Right cardiac atrium (tissue), 5 donors: ENCODE measurements at regions not wholly inside any gene's neighbourhood (a gene's known extent, or its start where the extent isn't known, plus 50 kb on each side); places are given as distances from the start of the nearest gene placed in this dataset.
"Not testable (repeated sequence)": the region's sequence is repeated elsewhere in the genome, so short reads cannot be mapped to it uniquely, and the experiment has no call there.

Source experiments
- ATAC-seq, 2 donors: fragments of 200-7000 bp; cut with Tn5 transposase; one replicate each; pipeline versions ENCODE4 v1.8.0 to v1.9.1; 2020; ENCODE audit warnings: moderate library complexity in 2 of 2, mild to moderate bottlenecking in 1 of 2
- DNase-seq, 3 donors: peaks; one replicate each; pipeline ENCODE4 v3.0.0-alpha.2; 2020
- H3K27ac ChIP-seq: one replicate; pipeline ENCODE4 v1.5.1; 2013; ENCODE audit warnings: mild to moderate bottlenecking, low read length, control low read depth, moderate library complexity
- H3K27me3 ChIP-seq: one replicate; pipeline ENCODE4 v1.6.1; 2013; ENCODE audit not compliant: control insufficient read depth, insufficient read depth
- H3K4me1 ChIP-seq: one replicate; pipeline ENCODE4 v1.6.1; 2013; ENCODE audit warnings: low read length; ENCODE audit not compliant: control insufficient read depth, insufficient read depth
- H3K4me3 ChIP-seq: one replicate; pipeline ENCODE4 v1.5.1; 2013; ENCODE audit warnings: low read length, control low read depth
- H3K9me3 ChIP-seq: one replicate; pipeline ENCODE4 v1.6.1; 2013; ENCODE audit warnings: low read length; ENCODE audit not compliant: control insufficient read depth
- WGBS: extraction: QIAGEN DNeasy Blood & Tissue Kit; methylation state at CpG from one replicate; pipeline ENCODE4 v1.1.7; 2013; 5-methylcytosine and 5-hydroxymethylcytosine counted together
- intact Hi-C, 4 donors: fragments of 100-400 bp; cut with DNase I; formaldehyde crosslinking; loops; one replicate each; pipeline versions ENCODE4 v1.11.0 to v1.14.0; 2022 to 2023
- donor health status: healthy with polysubstance abuse.
- donor health status: DM: no; HTN: yes; CAD: no.
- donor health status: DM: no; HTN: no; CAD: no.
- donor health status: DM: no; HTN: yes; CAD: no; lungs with severe emphysema.
- donor health status: DM: yes; HTN: yes; CAD: no.

DNA sequence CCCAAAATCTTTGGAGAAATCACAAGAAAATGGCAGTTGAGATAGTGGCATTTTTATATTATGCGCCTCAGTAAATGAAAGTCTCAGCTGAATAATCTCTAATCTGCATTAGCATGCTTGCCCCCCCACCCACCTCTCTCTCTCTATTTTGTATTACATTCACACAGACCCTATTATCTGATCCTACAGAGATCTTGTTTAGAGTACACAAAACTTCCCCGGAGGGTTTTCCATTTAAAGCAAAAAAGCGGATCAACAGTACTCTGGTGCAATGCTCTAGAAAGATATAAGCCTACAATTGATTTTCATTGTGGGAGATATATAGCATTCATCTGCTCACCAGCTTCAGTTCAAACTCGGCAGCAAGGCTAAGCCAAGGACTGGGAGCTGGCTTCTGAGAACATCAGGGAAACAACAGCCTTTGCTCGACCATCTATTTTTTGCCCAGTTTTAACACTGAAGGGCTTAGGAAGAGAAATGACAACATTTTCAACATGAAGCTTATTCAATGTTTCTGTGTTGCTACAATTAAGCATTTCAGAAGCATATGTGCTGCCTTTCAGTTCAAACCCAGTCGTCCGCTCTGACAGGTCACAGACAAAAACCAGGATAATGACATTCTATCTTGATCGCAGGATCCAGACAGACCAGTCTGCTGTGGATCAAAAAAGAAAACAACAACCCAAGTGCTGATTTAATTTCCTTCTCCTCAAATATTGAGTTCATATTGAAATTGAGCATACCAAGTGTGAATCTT is 137.6 kb upstream of the ATXN1 start:
- Histone ChIP-seq H3K27ac (no peak overlapping the region), H3K27me3 (no peaks in the 10 kb centered on the region), H3K4me1 (no peaks in the 10 kb centered on the region), H3K4me3 (no peak overlapping the region), H3K9me3 (no peaks in the 10 kb centered on the region)
- 64% methylated on average over 8 of the region's 8 CpGs for WGBS
- ATAC-seq = no peak
- no peak for DNase-seq
- intact Hi-C loops = no loop called here

DNA sequence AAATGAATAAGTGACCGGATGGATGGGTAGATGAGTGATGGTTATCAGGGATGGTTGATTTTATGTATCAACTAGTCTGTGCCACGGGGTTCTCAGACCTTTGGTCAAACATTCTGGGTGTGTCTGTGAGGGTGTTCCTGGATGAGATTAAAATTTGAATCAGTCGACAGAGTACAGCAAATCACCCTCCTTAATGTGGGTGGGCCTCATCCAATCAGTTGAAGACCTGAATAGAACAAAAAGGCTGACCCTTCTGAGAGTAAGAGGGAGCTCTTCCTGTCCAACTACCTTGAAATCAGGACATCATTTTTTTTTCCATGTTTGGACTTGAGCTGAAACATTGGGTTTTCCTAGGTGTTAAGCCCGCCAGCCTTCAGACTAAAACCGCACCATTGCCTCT is 136.4 kb upstream of the ATXN1 start:
- 95% methylated on average over 5 of the region's 5 CpGs for WGBS
- Histone ChIP-seq H3K4me3 (no peak overlapping the region), H3K9me3 (no peaks in the 10 kb centered on the region), H3K27ac (no peak overlapping the region), H3K27me3 (no peaks in the 10 kb centered on the region), H3K4me1 (no peaks in the 10 kb centered on the region)
- intact Hi-C loops = no loop called here
- DNase-seq (no peak), ATAC-seq (no peak)

DNA sequence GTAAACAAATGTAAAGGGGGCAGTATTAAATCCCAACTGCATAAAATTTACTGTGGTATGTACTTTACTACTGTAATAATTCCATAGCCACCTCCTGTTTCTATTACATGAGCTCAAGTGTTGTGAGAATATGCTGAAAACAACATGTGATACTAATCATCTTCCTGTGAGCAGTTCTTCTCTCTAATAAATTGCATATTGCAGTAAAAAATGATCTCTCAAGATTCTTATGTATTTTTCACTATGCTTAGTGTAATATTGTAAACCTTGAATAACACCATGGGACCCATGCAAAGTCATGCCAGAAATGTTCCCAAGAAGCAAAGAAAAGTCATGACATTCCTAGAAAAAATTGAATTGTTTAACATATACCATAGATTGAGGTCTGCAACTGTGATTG is 133.0 kb upstream of the ATXN1 start:
- no peak for ATAC-seq
- H3K27me3 ChIP-seq = no peaks in the 10 kb centered on the region
- DNase-seq = no peak
- intact Hi-C loops = no loop called here
- H3K27ac ChIP-seq = no peak overlapping the region
- no peaks in the 10 kb centered on the region for H3K4me1 ChIP-seq
- no peaks in the 10 kb centered on the region for H3K9me3 ChIP-seq
- H3K4me3 ChIP-seq = no peak overlapping the region

GRCh38 chr6:16891110-16891509 is 129.8 kb upstream of the ATXN1 start:
- H3K4me1 ChIP-seq, H3K27ac ChIP-seq, ATAC-seq, DNase-seq, H3K4me3 ChIP-seq, intact Hi-C loops, H3K27me3 ChIP-seq, H3K9me3 ChIP-seq: not testable (repeated sequence)
- WGBS = 81% methylated on average over 7 of the region's 7 CpGs

DNA sequence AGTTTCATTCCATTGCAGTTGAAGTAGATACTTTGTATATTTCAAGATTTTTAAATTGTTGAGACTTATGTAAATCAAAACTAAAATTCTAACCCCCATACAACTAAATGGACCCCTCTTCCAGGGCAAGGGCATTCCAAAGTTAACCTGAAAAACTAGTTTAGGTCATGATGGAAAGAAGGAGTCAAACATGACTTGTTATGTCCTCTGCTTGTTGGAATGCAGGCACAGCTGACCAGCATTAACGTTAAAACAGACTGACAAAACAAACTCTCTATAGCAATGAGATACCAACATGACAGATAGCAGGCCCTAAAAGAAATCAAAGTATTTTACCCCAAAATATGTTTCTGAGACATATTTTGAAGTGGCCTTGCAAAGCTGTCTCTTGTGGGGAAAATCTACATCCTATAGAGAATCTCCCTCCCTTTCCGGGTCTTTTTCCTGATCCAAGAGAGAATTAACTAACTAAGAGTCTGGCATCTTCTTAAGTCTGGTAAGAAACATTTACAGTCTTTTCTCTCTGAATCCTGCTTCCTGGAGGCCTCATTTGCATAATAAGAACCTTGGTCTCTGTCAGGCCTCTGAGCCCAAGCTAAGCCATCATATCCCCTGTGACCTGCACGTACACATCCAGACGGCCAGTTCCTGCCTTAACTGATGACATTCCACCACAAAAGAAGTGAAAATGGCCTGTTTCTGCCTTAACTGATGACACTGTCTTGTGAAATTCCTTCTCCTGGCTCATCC is 124.3 kb upstream of the ATXN1 start:
- Histone ChIP-seq H3K27me3 (no peaks in the 10 kb centered on the region), H3K4me1 (no peaks in the 10 kb centered on the region), H3K9me3 (no peaks in the 10 kb centered on the region), H3K4me3 (no peak overlapping the region), H3K27ac (no peak overlapping the region)
- intact Hi-C loops = no loop called here
- ATAC-seq (no peak), DNase-seq (no peak)
- 65% methylated on average over 4 of the region's 4 CpGs for WGBS

DNA sequence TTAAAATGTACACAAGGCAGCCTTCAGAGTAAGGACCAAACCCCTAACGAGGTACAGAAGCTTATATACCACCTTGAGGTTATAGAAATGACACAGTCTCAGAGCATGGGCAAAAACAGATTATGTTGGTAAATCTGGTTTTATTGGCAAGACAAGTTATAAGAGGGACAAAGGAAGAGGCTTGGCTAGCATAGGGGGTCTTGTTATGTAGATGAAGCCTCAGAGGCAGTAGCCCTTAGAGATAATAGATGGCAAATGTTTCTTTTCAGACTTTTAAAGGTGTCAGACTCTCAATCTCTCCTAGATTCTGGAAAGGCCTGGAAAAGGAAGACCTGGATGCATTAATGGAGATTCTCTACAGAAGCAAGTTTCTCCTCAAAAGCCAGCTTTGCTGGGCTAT is 123.3 kb upstream of the ATXN1 start:
- 77% methylated on average over 1 of the region's 1 CpG for WGBS
- ATAC-seq = no peak
- intact Hi-C loops = no loop called here

GRCh38 chr6:16883414-16883813 is 122.2 kb upstream of the ATXN1 start:
- DNase-seq (no peak), ATAC-seq (no peak)
- Histone ChIP-seq H3K27ac (no peak overlapping the region), H3K4me3 (no peak overlapping the region), H3K4me1 (no peaks in the 10 kb centered on the region), H3K27me3 (no peaks in the 10 kb centered on the region), H3K9me3 (no peaks in the 10 kb centered on the region)
- intact Hi-C loops = no loop called here

More for the DNA sequence above, 123.3 kb upstream of the ATXN1 start:
- DNase-seq = no peak
- Histone ChIP-seq H3K27ac (no peak overlapping the region), H3K9me3 (no peaks in the 10 kb centered on the region), H3K4me1 (no peaks in the 10 kb centered on the region), H3K27me3 (no peaks in the 10 kb centered on the region), H3K4me3 (no peak overlapping the region)

GRCh38 chr6:16882230-16882629 is 121.0 kb upstream of the ATXN1 start:
- no peak overlapping the region for H3K27ac ChIP-seq
- no peak for ATAC-seq
- intact Hi-C loops = no loop called here

GRCh38 chr6:16876852-16877251 is 115.6 kb upstream of the ATXN1 start:
- DNase-seq, H3K9me3 ChIP-seq, ATAC-seq, H3K27ac ChIP-seq, H3K27me3 ChIP-seq, H3K4me1 ChIP-seq, intact Hi-C loops, H3K4me3 ChIP-seq: not testable (repeated sequence)
- WGBS = 91% methylated on average over 2 of the region's 2 CpGs

More at GRCh38 chr6:16882230-16882629, 121.0 kb upstream of the ATXN1 start:
- DNase-seq = no peak
- Histone ChIP-seq H3K4me1 (no peaks in the 10 kb centered on the region), H3K4me3 (no peak overlapping the region), H3K27me3 (no peaks in the 10 kb centered on the region), H3K9me3 (no peaks in the 10 kb centered on the region)
- WGBS = 90% methylated on average over 1 of the region's 1 CpG

- H3K27me3 ChIP-seq = no peaks in the 10 kb centered on the region
- H3K27ac ChIP-seq = no peak overlapping the region
- intact Hi-C loops = no loop called here
- H3K4me3 ChIP-seq = no peak overlapping the region
- H3K9me3 ChIP-seq = no peaks in the 10 kb centered on the region
- ATAC-seq = no peak
- no peaks in the 10 kb centered on the region for H3K4me1 ChIP-seq
- WGBS = 80% methylated on average over 3 of the region's 3 CpGs
- DNase-seq = no peak
Observed at GRCh38 chr6:16876201-16876600, 114.9 kb upstream of the ATXN1 start.

DNA sequence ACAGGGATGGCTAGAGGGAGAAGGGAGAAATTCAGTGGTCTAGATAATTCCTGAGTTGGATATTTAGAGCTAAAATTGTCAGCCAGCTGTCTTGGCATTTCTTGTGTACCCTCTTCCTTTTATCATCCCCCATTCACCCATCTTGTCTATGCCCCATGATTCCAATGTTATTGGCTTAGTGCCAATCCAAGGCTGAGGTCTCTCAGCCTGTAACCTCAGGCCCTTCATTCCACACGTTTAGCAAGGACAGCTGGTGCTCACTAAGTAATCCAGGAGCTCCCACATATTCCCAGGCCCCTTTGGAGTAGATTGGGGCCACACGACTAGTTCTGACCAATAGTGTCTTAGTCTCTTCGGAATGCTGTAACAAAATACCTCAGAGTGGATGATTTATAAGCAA is 112.4 kb upstream of the ATXN1 start:
- ATAC-seq (no peak), DNase-seq (no peak)
- Histone ChIP-seq H3K4me3 (no peak overlapping the region), H3K27ac (no peak overlapping the region), H3K9me3 (no peaks in the 10 kb centered on the region), H3K27me3 (no peaks in the 10 kb centered on the region), H3K4me1 (no peaks in the 10 kb centered on the region)
- intact Hi-C loops = no loop called here
- WGBS = 52% methylated on average over 3 of the region's 3 CpGs
